CD14-positive monocyte (primary cell): ENCODE measurements at regions not wholly inside any gene's neighbourhood (a gene's known extent, or its start where the extent isn't known, plus 50 kb on each side); places are given as distances from the start of the nearest gene placed in this dataset.

ENCODE experiments used
- DNase-seq, 3 donors: peaks; one replicate each; pipeline ENCODE4 v3.0.0-alpha.2; 2011 to 2022
- H2AFZ ChIP-seq: 2 replicates; pipeline ENCODE4 v1.6.0; 2012; ENCODE audit warnings: mild to moderate bottlenecking, low read depth, low read length, inconsistent platforms; ENCODE audit not compliant: insufficient read depth, poor library complexity, severe bottlenecking
- H3K27ac ChIP-seq, 2 donors: 1 replicate in 1 of 2; 2 replicates in 1 of 2; pipeline ENCODE4 v1.5.1; 2012 to 2013; ENCODE audit warnings: low read length in 2 of 2, control low read depth in 1 of 2, inconsistent platforms in 1 of 2, low read depth in 1 of 2, mild to moderate bottlenecking in 1 of 2
- H3K27me3 ChIP-seq, 2 donors: one replicate each; pipeline versions ENCODE4 v1.6.0 to v1.6.1; 2011 to 2013; ENCODE audit warnings: low read length in 2 of 2; ENCODE audit not compliant: control insufficient read depth in 2 of 2, insufficient read depth in 2 of 2
- H3K36me3 ChIP-seq, 2 donors: replicated peaks in 1 of 2; 1 replicate in 1 of 2; 2 replicates in 1 of 2; pipeline versions ENCODE4 v1.5.1 to v1.6.1; 2012 to 2013; ENCODE audit warnings: low read length in 2 of 2, control low read depth in 1 of 2, inconsistent platforms in 1 of 2, mild to moderate bottlenecking in 1 of 2; ENCODE audit not compliant: insufficient read depth in 2 of 2, control insufficient read depth in 1 of 2
- H3K4me1 ChIP-seq, 2 donors: 1 replicate in 1 of 2; 2 replicates in 1 of 2; pipeline versions ENCODE4 v1.5.1 to v1.6.1; 2012 to 2013; ENCODE audit warnings: low read length in 2 of 2, control low read depth in 1 of 2, inconsistent platforms in 1 of 2, mild to moderate bottlenecking in 1 of 2, moderate library complexity in 1 of 2; ENCODE audit not compliant: insufficient read depth in 2 of 2, control insufficient read depth in 1 of 2
- H3K4me2 ChIP-seq: replicated peaks from 2 replicates; pipeline ENCODE3; 2012; ENCODE audit warnings: low read length, moderate library complexity, mild to moderate bottlenecking; ENCODE audit not compliant: poor library complexity, severe bottlenecking; ENCODE audit errors: extremely low read depth
- H3K4me3 ChIP-seq, 3 experiments: fragments of 200-600 bp in 1 of 3; sonication (generic) in 1 of 3; replicated peaks in 1 of 3; 1 replicate in 2 of 3; 2 replicates in 1 of 3; pipeline ENCODE4 v1.5.1; 2011 to 2013; ENCODE audit warnings: low read length in 3 of 3, mild to moderate bottlenecking in 3 of 3, control low read depth in 2 of 3, low read depth in 2 of 3, inconsistent platforms in 1 of 3, moderate library complexity in 1 of 3
- H3K79me2 ChIP-seq: 2 replicates; pipeline ENCODE4 v1.6.0; 2012; ENCODE audit warnings: mild to moderate bottlenecking, control low read depth, inconsistent platforms, low read length, moderate library complexity; ENCODE audit not compliant: insufficient read depth
- H3K9ac ChIP-seq: 2 replicates; pipeline ENCODE4 v1.6.0; 2017; ENCODE audit warnings: low read length, mild to moderate bottlenecking; ENCODE audit not compliant: insufficient read depth, poor library complexity, severe bottlenecking
- H3K9me3 ChIP-seq, 2 donors: replicated peaks in 1 of 2; 1 replicate in 1 of 2; 2 replicates in 1 of 2; pipeline versions ENCODE4 v1.5.1 to v1.6.1; 2012 to 2013; ENCODE audit warnings: low read length in 2 of 2, control low read depth in 1 of 2; ENCODE audit not compliant: control insufficient read depth in 1 of 2, insufficient read depth in 1 of 2
- H4K20me1 ChIP-seq: 2 replicates; pipeline ENCODE4 v1.6.0; 2012; ENCODE audit warnings: mild to moderate bottlenecking, low read length, control low read depth, moderate library complexity; ENCODE audit not compliant: insufficient read depth
- H3K27ac Mint-ChIP-seq, 7 donors: one replicate each; pipeline ENCODE4 v1.8.0; 2020; ENCODE audit warnings: mild to moderate bottlenecking in 7 of 7, mixed read lengths in 7 of 7, moderate library complexity in 6 of 7, inconsistent platforms in 2 of 7
- H3K27me3 Mint-ChIP-seq, 3 donors: one replicate each; pipeline ENCODE4 v1.8.0; 2021 to 2022; ENCODE audit warnings: low read depth in 3 of 3, mild to moderate bottlenecking in 3 of 3, mixed read lengths in 3 of 3, moderate library complexity in 3 of 3, inconsistent platforms in 1 of 3
- H3K36me3 Mint-ChIP-seq, 2 donors: one replicate each; pipeline ENCODE4 v1.8.0; 2020; ENCODE audit warnings: mixed read lengths in 2 of 2, inconsistent platforms in 1 of 2, mild to moderate bottlenecking in 1 of 2
- H3K4me1 Mint-ChIP-seq: one replicate; pipeline ENCODE4 v1.8.0; 2020; ENCODE audit warnings: mild to moderate bottlenecking, mixed read lengths
- H3K4me3 Mint-ChIP-seq, 2 donors: one replicate each; pipeline ENCODE4 v1.8.0; 2020; ENCODE audit warnings: mild to moderate bottlenecking in 2 of 2, mixed read lengths in 2 of 2, moderate library complexity in 1 of 2
- H3K9me3 Mint-ChIP-seq, 7 donors: one replicate each; pipeline ENCODE4 v1.8.0; 2020 to 2022; ENCODE audit warnings: mixed read lengths in 7 of 7, mild to moderate bottlenecking in 6 of 7, moderate library complexity in 6 of 7, inconsistent platforms in 2 of 7
- CTCF ChIP-seq: fragments of 200-600 bp; IDR thresholded peaks from one replicate; pipeline ENCODE4 v1.8.0; 2022; ENCODE audit warnings: antibody characterized with exemption, mild to moderate bottlenecking
- WGBS: methylation state at CpG from one replicate; pipeline ENCODE4 v1.1.5; 2013; ENCODE audit warnings: missing lambda C conversion rate; ENCODE audit not compliant: insufficient coverage; 5-methylcytosine and 5-hydroxymethylcytosine counted together
- intact Hi-C, 2 donors: fragments of 100-400 bp; cut with micrococcal nuclease; formaldehyde crosslinking; loops; one replicate each; pipeline versions ENCODE4 v1.15.0 to v1.15.1; 2023

GRCh38 chr7:118003476-118003875 is 130.2 kb upstream of the CTTNBP2 start:
- no peak for TF ChIP-seq CTCF
- H3K36me3 ChIP-seq: no peaks in the 10 kb centered on the region
- no peaks in the 10 kb centered on the region for H4K20me1 ChIP-seq
- no peak for DNase-seq
- no peaks in the 10 kb centered on the region for H3K36me3 Mint-ChIP-seq
- H3K79me2 ChIP-seq: no peaks in the 10 kb centered on the region
- no peak overlapping the region for H3K4me3 ChIP-seq
- no peak overlapping the region for H3K4me3 Mint-ChIP-seq
- no peaks in the 10 kb centered on the region for H3K27me3 ChIP-seq
- no peaks in the 10 kb centered on the region for H3K9me3 ChIP-seq
- H3K4me1 Mint-ChIP-seq: no peaks in the 10 kb centered on the region
- 15% methylated on average over 1 of the region's 1 CpG for WGBS
- H3K4me2 ChIP-seq: no peak overlapping the region
- H3K9ac ChIP-seq: no peak overlapping the region
- H3K27me3 Mint-ChIP-seq: peaks cover 2 to 4% (median 2%) of the 10 kb centered on the region in 3 donors
- intact Hi-C loops: no loop called here
- no peak overlapping the region for H3K27ac ChIP-seq
- peaks cover 0 to 5% (median 2%) of the 10 kb centered on the region in 7 donors for H3K9me3 Mint-ChIP-seq
- H3K27ac Mint-ChIP-seq: no peak overlapping the region
- no peak overlapping the region for H2AFZ ChIP-seq
- no peaks in the 10 kb centered on the region for H3K4me1 ChIP-seq

GRCh38 chr7:118005026-118005425 is 131.8 kb upstream of the CTTNBP2 start:
- DNase-seq: no peak
- Mint-ChIP-seq H3K27ac (no peak overlapping the region), H3K4me1 (no peaks in the 10 kb centered on the region), H3K36me3 (no peaks in the 10 kb centered on the region), H3K27me3 (peaks cover 2 to 4% (median 2%) of the 10 kb centered on the region in 3 donors), H3K9me3 (peaks cover 0 to 3% (median 2%) of the 10 kb centered on the region in 7 donors), H3K4me3 (no peak overlapping the region)
- Histone ChIP-seq H3K9ac (no peak overlapping the region), H3K27ac (no peak overlapping the region), H2AFZ (no peak overlapping the region), H3K79me2 (no peaks in the 10 kb centered on the region), H4K20me1 (no peaks in the 10 kb centered on the region), H3K27me3 (no peaks in the 10 kb centered on the region), H3K4me3 (no peak overlapping the region), H3K9me3 (no peaks in the 10 kb centered on the region), H3K4me2 (no peak overlapping the region), H3K4me1 (no peaks in the 10 kb centered on the region), H3K36me3 (no peaks in the 10 kb centered on the region)
- no peak for TF ChIP-seq CTCF
- 88% methylated on average over 1 of the region's 4 CpGs for WGBS
- intact Hi-C loops: no loop called here
